GM19351 (cell line): ENCODE measurements at regions not wholly inside any gene's neighbourhood (a gene's known extent, or its start where the extent isn't known, plus 50 kb on each side); places are given as distances from the start of the nearest gene placed in this dataset.

Experiments
- ATAC-seq: cut with Tn5 transposase; IDR thresholded peaks from one replicate; pipeline ENCODE4 v1.9.1; 2021; ENCODE audit warnings: mild to moderate bottlenecking, moderate library complexity; ENCODE audit not compliant: unreplicated experiment

- no peak for ATAC-seq
Observed at GRCh38 chr5:93886917-93887361, 145.5 kb upstream of the POU5F2 start.

GRCh38 chr5:93886098-93886806 lies 144.9 kb upstream of the POU5F2 start:
- no peak for ATAC-seq

- ATAC-seq = no peak
Observed at GRCh38 chr5:93884254-93884653, 142.9 kb upstream of the POU5F2 start.

- no peak for ATAC-seq
Observed at GRCh38 chr5:93883459-93883858, 142.1 kb upstream of the POU5F2 start.

GRCh38 chr5:93875693-93876092 lies 134.3 kb upstream of the POU5F2 start:
- ATAC-seq = no peak

- peak; percentile 74 for ATAC-seq
Observed at GRCh38 chr5:93874491-93874890, 133.1 kb upstream of the POU5F2 start.

GRCh38 chr5:93874080-93874479 lies 132.7 kb upstream of the POU5F2 start:
- ATAC-seq = peak; percentile 80

- no peak for ATAC-seq
Observed at GRCh38 chr5:93873211-93873736, 131.9 kb upstream of the POU5F2 start.

GRCh38 chr5:93870649-93871048 lies 129.2 kb upstream of the POU5F2 start:
- no peak for ATAC-seq

- no peak for ATAC-seq
Observed at GRCh38 chr5:93868851-93869250, 127.5 kb upstream of the POU5F2 start.

- ATAC-seq = no peak
Observed at GRCh38 chr5:93850311-93850710, 108.9 kb upstream of the POU5F2 start.

- no peak for ATAC-seq
Observed at GRCh38 chr5:93845376-93845775, 104.0 kb upstream of the POU5F2 start.

GRCh38 chr5:93831449-93831848 lies 90.0 kb upstream of the POU5F2 start:
- no peak for ATAC-seq

GRCh38 chr5:93830893-93831292 lies 89.5 kb upstream of the POU5F2 start:
- ATAC-seq = no peak

- no peak for ATAC-seq
Observed at GRCh38 chr5:93829346-93829745, 87.9 kb upstream of the POU5F2 start.

- ATAC-seq = no peak
Observed at GRCh38 chr5:93821891-93822415, 80.6 kb upstream of the POU5F2 start.

GRCh38 chr5:93819668-93820067 lies 78.3 kb upstream of the POU5F2 start:
- no peak for ATAC-seq

GRCh38 chr5:93810780-93811179 lies 69.4 kb upstream of the POU5F2 start:
- no peak for ATAC-seq

GRCh38 chr5:93809430-93809829 lies 68.0 kb upstream of the POU5F2 start:
- no peak for ATAC-seq

GRCh38 chr5:93807846-93808245 lies 66.4 kb upstream of the POU5F2 start:
- ATAC-seq = no peak

GRCh38 chr5:93805616-93806379 lies 64.4 kb upstream of the POU5F2 start:
- ATAC-seq = no peak
